NCI-H1105 (cell line): ENCODE measurements at regions not wholly inside any gene's neighbourhood (a gene's known extent, or its start where the extent isn't known, plus 50 kb on each side); places are given as distances from the start of the nearest gene placed in this dataset.
"Not testable (repeated sequence)": the region's sequence is repeated elsewhere in the genome, so short reads cannot be mapped to it uniquely, and the experiment has no call there.

Experiments used
- DNase-seq: peaks from one replicate; lab custom pipeline; 2025; lab: John Stamatoyannopoulos, UW

- DNase-seq, result no peak
Measured at GRCh38 chr1:230476622-230477003, 50.5 kb upstream of the PGBD5 start.

GRCh38 chr1:230475856-230476621 lies 49.9 kb upstream of the PGBD5 start:
- DNase-seq, result not testable (repeated sequence)
